ENCODE measurements at regions not wholly inside any gene's neighbourhood (a gene's known extent, or its start where the extent isn't known, plus 50 kb on each side); places are given as distances from the start of the nearest gene placed in this dataset.

GRCh38 chr15:67922106-67922675, 82.3 kb upstream of the RNU6-1 start:
- TF ChIP-seq POLR2AphosphoS5 (IDR thresholded peaks at IDR 0.05): no peak
- TF ChIP-seq CTCF (IDR thresholded peaks at IDR 0.05): no peak
- no peak for TF ChIP-seq POLR2A (IDR thresholded peaks at IDR 0.05)
- no peak for TF ChIP-seq EP300 (IDR thresholded peaks at IDR 0.05; ENCODE audit: low read depth)
